H1 (cell line): ENCODE measurements at regions not wholly inside any gene's neighbourhood (a gene's known extent, or its start where the extent isn't known, plus 50 kb on each side); places are given as distances from the start of the nearest gene placed in this dataset.

ENCODE experiments used
- CTCF ChIP-seq, 3 experiments: IDR thresholded peaks; 1 replicate in 2 of 3; 2 replicates in 1 of 3; pipeline versions ENCODE4 v1.5.1 to v1.6.1; 2011; ENCODE audit warnings: low read length in 3 of 3, mild to moderate bottlenecking in 3 of 3, inconsistent platforms in 2 of 3, low read depth in 1 of 3, moderate library complexity in 1 of 3; ENCODE audit not compliant: insufficient read depth in 1 of 3; ENCODE audit errors: control extremely low read depth in 1 of 3
- SUZ12 ChIP-seq: fragments of 200-600 bp; sonication (generic); IDR thresholded peaks from 2 replicates; pipeline ENCODE4 v1.6.1; 2012; ENCODE audit warnings: mild to moderate bottlenecking, inconsistent platforms, low read length, moderate library complexity, mixed read lengths

GRCh38 chr14:95611293-95611880 is 74.8 kb upstream of the TCL1B start (continued):
- TF ChIP-seq CTCF (IDR thresholded peaks at IDR 0.05; ENCODE audit: control extremely low read depth in 1 of 3, insufficient read depth in 1 of 3, low read depth in 1 of 3, low read length in 3 of 3): peak in 1 of 3 experiments; percentile 18; a peak in 2 of 4 replicates
- no peak for TF ChIP-seq SUZ12
